GM12873 (cell line): ENCODE measurements at regions not wholly inside any gene's neighbourhood (a gene's known extent, or its start where the extent isn't known, plus 50 kb on each side); places are given as distances from the start of the nearest gene placed in this dataset.

ENCODE experiments used
- TF ChIP-seq, protein P1 (sequence below): IDR thresholded peaks from 2 replicates; pipeline ENCODE4 v1.5.1; 2012; ENCODE audit warnings: low read depth, mild to moderate bottlenecking, moderate library complexity, low read length, control low read depth; ENCODE audit not compliant: insufficient read depth; ENCODE audit errors: missing control alignments

DNA sequence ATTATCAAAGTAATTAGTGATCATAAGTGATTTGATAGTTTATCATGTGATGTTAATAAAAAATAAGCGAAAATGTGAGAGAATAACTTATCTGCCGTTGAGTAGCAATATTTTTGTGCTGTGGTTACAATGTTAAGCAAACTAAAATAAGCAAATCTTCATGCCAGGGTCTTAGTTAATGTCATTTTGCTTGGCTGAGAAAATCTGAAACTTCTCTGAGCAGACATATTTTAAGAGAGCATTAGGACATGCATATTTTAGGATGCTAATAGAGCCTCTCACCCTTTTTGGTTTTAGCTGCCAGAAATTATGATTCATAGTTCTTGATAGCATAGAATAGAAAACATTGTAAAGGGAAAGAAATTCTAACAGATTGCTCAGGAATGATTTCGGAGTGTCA lies 233.5 kb upstream of the ZEB2 start:
- TF ChIP-seq, protein P1, sequence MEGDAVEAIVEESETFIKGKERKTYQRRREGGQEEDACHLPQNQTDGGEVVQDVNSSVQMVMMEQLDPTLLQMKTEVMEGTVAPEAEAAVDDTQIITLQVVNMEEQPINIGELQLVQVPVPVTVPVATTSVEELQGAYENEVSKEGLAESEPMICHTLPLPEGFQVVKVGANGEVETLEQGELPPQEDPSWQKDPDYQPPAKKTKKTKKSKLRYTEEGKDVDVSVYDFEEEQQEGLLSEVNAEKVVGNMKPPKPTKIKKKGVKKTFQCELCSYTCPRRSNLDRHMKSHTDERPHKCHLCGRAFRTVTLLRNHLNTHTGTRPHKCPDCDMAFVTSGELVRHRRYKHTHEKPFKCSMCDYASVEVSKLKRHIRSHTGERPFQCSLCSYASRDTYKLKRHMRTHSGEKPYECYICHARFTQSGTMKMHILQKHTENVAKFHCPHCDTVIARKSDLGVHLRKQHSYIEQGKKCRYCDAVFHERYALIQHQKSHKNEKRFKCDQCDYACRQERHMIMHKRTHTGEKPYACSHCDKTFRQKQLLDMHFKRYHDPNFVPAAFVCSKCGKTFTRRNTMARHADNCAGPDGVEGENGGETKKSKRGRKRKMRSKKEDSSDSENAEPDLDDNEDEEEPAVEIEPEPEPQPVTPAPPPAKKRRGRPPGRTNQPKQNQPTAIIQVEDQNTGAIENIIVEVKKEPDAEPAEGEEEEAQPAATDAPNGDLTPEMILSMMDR = no peak

DNA sequence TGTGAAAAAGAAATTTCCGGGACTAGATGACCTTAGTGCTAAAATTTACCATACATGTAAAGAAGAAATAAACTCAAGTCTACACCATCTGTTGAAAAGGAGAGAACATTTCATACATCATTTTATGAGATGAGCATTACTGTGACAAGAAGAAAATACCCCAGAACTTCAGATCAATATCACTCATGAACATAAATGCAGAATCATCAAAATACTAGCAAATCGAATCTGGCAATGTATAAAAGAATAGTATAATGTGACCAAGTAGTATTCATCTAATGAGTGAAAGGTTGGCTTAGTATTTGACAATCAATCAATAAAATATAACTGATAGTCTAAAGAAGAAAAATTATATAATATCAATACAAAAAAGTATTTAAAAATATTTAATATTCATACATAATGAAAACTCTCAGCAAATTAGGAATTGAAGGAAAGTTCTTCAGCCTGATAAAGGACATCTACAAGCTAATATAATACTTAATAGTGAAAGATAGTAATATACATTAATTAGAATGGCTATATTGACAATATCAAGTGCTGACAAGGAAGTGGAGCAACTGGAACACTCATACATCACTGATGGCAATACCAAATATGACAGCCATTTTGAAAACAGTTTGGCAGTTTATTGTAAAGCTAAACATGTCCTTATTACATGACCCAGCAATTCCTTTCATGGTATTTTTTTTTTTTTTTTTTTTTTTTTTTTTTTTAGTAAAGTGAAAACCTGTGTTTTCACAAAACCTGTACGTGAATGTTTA lies 231.4 kb upstream of the ZEB2 start:
- TF ChIP-seq, protein P1 = no peak

DNA sequence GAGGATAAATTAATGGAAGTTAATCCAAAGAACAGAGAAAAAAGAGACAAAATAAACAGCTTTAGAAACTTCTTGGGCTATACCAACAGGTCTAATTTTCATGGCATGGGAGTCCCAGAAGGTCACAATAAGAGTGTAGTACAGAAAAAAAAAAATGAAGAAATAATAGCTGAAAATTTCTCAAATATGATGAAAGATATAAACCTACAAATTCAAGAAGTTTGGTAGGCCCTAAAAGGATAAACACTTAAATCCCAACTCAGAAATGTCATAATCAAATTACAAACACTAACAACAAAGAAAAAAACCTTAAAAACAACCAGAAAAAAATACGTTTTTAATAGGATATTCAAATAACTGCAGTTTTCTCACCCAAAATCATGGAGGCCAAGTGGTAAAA lies 229.3 kb upstream of the ZEB2 start:
- TF ChIP-seq, protein P1 = no peak

DNA sequence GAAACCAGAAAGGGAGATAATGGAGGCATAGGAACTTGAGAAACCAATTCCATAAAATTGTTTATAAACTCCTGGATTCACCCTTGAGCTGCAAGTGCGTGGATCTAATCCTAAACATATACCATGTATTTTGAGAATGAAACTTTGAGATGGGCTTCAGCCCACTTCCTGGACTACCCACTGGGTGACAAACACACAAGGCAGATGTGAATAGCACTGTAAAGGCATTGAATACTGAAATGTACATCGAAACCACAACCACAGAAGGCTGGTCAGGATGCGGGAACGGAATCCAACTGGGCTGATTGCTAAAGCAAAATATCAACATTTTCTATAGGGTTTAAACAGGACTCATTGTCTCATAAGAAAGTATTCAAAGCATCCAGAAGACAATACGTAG lies 228.5 kb upstream of the ZEB2 start:
- TF ChIP-seq, protein P1 = no peak

DNA sequence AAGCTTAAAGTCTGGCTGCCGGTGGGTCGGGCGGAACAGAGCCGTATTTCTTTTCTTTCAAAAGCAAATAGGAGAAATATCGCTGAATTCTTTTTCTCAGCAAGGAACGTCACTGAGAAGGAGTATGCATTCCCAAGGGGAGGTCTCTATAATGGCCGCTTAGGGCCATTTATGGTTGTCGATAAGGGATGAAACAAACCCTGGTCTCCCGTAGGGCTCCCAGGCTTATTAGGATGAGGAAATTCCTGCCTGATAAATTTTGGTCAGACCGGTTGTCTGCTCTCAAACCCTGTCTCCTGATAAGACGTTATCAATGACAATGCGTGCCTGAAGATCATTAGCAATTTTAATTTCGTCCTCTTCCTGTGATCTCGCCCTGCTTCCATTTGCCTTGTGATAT lies 227.7 kb upstream of the ZEB2 start:
- TF ChIP-seq, protein P1 = no peak

DNA sequence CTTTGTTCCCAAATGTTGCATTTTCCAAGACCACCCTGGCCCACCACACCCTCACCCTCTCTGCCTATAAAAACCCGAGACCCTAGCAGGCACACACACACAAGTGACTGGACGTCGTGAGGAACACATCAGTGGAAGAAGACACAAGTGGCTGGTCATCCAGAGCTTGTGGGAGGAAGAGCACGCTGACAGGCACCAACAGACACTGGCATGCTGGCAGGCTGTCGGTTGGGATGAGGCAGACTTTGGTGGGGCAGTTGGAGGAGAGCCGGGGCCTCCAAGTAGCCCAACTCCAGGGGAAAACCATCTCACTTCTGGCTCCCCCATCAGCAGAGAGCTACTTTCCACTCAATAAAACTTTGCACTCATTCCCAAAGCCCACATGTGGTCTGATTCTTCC lies 225.5 kb upstream of the ZEB2 start:
- TF ChIP-seq, protein P1 = no peak

DNA sequence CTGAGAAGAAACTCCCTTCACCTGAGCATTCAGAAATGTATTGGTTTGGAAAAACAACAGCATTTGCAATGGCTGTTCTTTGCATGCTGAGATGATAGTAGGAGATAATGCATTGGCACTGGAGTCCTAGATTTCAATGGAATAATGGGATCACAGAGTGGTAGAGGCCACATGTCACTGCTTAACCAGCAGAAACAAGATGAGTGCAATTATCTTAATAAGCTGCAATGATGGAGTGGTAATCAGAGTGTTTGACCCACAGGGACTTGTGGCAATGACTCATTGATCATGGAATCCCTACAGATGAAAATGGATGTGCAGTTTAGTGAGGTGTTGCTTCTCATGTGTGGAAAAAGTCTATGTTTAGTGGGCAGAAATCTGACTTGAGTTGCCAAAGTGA lies 218.8 kb upstream of the ZEB2 start:
- TF ChIP-seq, protein P1 = no peak
